GM19351 (cell line): ENCODE measurements at regions not wholly inside any gene's neighbourhood (a gene's known extent, or its start where the extent isn't known, plus 50 kb on each side); places are given as distances from the start of the nearest gene placed in this dataset.

Source experiments
- ATAC-seq: cut with Tn5 transposase; IDR thresholded peaks from one replicate; pipeline ENCODE4 v1.9.1; 2021; ENCODE audit warnings: mild to moderate bottlenecking, moderate library complexity; ENCODE audit not compliant: unreplicated experiment

- ATAC-seq = no peak
Measured at GRCh38 chr6:138577151-138577915, 78.0 kb upstream of the NHSL1 start.

GRCh38 chr6:138580040-138580439 lies 80.7 kb upstream of the NHSL1 start:
- ATAC-seq = no peak

DNA sequence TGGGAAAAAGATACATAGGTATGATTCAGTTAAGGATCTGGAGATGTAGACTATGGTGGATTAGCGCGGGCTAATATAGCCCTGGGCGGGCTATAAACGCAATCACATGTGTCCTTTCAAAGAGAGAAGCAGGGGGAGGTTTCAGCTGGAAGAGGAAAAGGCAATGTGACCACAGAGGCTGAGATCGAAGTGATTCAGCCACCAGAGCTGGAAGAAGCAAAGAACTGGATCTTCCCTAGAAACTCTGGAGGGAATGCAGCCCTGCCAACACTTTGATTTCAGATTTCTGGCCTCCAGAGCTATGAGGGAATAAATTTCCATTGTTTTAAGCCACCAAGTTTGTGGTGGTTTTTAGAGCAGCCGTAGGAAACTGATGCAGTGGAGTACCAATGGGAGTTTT lies 81.5 kb upstream of the NHSL1 start:
- no peak for ATAC-seq

- ATAC-seq = no peak
Measured at GRCh38 chr6:138582573-138582972, 83.3 kb upstream of the NHSL1 start.

GRCh38 chr6:138586638-138587037 lies 87.3 kb upstream of the NHSL1 start:
- peak; percentile 63 for ATAC-seq

DNA sequence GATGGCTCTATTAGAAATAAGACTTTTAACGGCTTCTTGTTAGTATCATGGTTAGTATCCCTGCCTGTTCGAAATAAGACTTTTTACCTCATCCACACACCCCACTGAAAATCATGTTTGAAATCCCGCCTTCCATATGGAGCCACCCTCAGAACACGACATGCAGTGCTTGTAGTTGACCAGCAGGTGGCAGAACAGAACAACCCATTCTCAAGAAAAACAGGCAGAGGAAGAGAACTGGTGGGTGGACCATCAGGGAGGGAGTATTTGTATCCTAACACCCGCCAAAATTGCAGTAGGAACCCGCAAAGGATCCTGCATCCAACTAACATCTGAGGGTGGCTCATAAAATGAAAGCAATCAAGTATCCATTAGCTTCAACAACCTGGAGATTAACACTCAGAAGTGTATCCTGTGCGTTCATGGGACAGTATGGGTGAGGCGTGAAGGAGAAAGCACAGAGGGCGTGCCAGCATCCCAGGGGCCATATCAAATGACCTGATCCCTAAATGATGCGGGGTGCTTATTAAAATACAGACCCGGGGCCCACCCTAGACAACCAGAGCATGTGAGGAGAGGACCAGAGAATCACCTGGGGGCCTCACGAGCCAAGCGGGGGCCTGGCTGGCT lies 89.6 kb upstream of the NHSL1 start:
- no peak for ATAC-seq

DNA sequence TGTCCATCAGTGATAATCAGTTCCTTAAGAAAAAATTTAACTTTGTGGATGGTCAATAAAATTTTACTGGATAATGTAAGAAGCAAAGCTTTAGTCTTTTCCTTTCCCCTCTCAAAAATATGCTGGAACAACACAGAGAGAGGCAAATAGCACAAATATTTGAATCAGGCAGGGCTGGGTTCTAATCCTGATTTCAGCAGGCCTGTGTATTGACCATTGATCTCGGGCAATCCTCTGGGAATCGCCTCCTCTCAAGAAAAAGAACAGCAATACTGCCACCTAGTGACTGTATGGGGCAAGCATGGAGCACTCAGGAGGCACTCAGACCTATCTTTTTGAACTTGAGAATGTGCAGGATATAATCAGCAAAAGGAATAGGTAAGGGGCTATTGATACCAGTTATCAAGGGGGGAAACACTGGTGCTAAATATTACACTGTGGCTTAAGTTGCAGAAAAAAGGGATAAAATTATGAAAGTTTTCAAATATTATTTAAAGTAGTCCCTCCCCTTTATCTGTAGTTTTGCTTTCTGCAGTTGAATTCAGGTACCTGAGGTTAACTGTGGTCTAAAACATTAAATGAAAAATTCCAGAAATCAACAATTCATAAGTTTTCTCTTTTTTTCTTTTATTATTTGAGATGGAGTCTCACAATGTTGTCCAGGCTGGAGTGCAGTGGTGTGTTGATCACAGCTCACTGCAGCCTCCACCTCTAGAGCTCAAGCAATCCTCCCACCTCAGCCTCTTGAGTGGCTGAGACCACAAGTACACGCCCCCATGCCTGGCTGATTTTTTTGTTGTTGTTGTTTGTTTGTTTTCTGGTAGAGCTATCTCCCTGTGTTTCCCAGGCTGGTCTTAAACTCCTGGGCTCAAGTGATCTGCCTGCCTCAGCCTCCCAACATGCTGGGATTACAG lies 91.8 kb upstream of the NHSL1 start:
- ATAC-seq = no peak

GRCh38 chr6:138592749-138593123 lies 93.4 kb upstream of the NHSL1 start:
- ATAC-seq = peak; percentile 60

DNA sequence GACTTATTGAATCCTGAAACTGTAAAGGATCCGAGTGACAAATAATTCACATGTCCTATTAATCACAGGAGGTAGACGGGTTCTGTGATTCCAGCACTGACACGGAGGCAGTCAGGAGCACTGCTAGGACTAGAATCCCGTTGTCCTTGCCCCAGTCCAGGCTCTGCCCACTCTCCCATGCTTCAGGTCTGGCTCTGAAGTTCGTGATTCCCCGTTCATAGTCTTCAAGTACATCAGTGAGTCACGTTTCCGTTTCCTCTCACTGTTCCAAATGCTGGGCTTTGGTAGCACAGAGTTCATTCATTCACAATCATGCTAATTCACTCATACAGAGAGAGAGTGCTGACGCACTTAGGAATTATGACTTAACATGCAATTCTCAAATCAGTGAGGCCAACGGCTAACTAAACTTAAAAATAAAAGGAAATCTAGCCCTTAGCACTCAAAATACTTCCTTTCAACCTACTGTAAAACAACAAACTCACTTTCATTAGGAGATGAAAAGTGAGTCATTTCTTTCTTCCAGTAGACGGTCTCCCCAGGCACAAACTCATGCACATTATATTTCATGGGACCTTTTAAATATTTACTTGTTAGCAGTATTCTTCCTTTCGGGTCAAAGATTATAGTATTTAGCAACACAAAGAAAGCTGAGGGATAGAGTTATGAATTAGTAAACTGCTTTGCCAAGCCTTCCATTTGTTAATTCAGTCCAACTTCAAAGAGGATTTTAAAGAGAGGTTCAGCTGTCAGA lies 94.0 kb upstream of the NHSL1 start:
- peak; percentile 67 for ATAC-seq

DNA sequence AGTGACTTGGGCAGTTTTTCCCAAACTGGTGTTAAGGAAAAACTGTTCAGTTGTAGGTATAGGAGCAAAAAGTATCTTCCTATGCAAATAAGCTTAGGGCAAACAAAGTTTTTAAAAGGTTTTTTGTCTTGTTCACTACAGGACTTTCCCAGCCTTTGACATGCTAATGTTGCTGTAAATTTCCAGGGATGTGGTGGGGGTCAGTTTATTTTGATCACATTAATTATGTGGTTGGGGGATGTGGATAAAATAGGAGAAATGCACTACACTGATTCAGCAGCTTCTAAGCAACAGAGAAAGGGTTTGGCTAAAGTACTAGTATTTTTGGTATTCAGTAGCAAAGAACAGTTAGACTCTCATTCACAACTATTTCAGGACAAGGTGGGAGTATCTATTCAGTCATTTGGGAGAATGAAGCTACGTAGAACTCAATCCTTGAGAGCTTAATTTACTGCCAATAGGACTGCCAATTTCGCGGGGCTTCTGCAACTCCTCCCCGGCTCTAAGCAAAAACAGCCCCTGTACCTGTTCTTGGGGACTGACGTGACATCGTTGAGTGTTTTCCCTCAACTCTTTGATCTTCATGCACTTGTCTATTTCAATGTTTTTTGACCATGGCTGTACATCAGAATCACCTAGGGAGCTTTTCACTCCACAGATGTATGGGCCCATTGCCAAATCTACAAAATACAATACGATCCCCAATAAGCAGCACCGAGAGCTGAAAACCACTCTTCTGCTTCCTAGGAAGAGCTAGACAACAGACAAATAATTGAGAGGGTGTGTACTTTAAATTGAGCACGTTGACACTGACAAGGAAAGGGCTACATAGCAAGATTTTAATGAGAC lies 94.8 kb upstream of the NHSL1 start:
- no peak for ATAC-seq

GRCh38 chr6:138594758-138595140 lies 95.5 kb upstream of the NHSL1 start:
- ATAC-seq = no peak

GRCh38 chr6:138596126-138596525 lies 96.8 kb upstream of the NHSL1 start:
- ATAC-seq = no peak

DNA sequence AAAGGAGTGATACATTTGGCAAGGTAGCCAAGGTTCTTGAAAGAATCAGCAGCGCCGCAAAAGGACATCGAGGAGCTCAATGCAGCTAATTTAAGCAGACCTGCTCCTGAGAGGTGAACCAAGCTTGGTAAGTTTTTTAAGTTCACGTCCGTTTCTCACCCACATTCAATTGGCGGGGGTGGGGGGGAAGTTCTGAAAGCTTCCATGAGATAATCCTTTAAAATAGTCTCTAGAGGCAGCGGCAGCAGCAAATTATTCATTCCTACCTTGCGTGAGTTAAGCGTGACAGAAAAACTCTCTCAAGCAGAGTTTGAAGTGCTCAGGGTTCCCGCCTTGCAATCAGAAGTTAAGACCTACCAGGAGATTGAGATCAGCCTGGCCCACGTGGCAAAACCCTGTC lies 97.3 kb upstream of the NHSL1 start:
- no peak for ATAC-seq

- no peak for ATAC-seq
Measured at GRCh38 chr6:138597336-138597735, 98.0 kb upstream of the NHSL1 start.

DNA sequence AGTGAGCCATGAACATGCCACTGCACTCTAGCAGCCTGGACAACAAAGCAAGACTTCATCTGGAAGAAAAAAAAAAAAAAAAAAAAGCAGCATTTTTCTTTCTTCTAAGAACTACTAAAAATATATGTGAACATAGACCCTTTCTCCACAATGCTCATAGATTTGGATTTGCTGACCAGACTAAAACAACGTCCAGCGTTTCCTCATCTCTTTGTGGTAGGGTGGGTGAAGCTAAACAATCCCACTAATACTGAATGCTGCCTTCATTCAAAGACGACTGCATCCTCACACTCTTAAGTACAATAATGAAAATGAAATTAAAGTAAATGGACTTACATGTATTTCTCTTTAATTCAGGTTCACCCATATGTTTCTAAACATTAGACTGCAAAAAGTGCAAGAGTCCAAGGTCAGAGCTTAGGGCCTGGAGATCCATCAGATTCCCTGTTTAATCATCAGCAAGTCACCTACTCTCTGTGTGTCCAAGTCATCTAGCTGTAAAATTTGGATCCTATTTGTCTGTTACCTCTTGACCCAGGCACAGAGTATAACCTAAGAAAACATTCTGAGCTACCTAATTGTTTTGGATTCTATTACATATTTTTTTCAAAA lies 99.4 kb upstream of the NHSL1 start:
- no peak for ATAC-seq

GRCh38 chr6:138600261-138600660 lies 101.0 kb upstream of the NHSL1 start:
- no peak for ATAC-seq

GRCh38 chr6:138600726-138601125 lies 101.4 kb upstream of the NHSL1 start:
- no peak for ATAC-seq

DNA sequence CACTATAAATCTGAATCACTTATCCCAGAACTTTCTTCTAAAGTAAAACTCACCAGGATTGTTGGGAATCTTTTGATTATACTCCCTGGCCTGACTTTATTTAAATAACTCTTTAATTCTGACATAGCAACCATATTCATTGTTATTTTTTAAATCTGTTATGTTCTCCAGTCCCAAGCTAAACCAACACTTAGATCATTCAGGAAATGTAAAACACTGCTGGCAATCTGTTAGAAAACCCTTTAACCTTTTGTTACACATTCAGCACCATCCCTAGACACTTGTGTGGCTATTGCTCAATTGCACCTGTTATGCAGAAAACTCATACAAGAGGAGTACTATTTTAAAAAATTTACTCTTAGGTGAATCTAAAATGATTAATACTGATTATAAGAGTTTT lies 101.8 kb upstream of the NHSL1 start:
- ATAC-seq = no peak

DNA sequence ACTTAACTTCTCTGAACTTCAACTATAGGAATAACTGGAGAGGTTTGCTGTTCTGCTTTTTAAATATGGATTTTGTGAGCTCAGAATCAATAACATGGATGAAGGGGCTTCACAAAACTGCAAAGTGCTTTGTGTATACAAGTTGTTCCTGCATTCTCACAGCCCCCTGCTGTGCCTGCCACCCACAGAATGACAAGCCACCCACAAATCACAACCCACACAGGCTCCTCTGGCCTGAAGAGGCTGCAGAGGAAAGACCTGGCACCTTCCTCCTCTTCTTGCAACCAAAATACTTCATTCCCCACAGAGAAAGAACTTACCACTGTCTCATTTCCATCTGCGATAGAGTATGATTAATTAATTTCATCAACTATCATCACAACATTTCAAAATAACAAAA lies 106.7 kb upstream of the NHSL1 start:
- ATAC-seq = no peak
